HG02973 (cell line): ENCODE measurements at regions not wholly inside any gene's neighbourhood (a gene's known extent, or its start where the extent isn't known, plus 50 kb on each side); places are given as distances from the start of the nearest gene placed in this dataset.
"Not testable (repeated sequence)": the region's sequence is repeated elsewhere in the genome, so short reads cannot be mapped to it uniquely, and the experiment has no call there.

Experiments
- ATAC-seq: cut with Tn5 transposase; IDR thresholded peaks from one replicate; pipeline ENCODE4 v1.9.1; 2021; ENCODE audit warnings: moderate library complexity; ENCODE audit not compliant: unreplicated experiment

DNA sequence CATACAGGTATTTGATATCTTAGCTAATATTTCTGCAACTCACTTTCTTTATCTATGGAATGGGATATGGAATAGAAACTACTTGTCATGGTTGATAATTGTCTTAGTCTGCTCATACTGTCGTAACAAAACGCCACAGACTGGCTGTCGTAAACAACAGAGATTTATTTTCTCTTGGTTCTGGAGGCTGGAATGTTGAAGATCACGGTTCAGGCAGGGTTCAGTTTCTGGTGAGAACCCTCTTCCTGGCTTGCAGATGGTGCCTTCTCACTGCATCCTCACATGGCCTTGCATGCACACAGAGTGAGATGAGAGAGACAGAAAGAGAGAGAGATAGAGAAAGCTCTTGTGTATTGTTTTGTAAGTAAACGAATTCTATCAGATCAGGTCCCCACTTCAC, 332.7 kb upstream of the MAGI2 start:
- no peak for ATAC-seq

- ATAC-seq: no peak
These were observed 332.1 kb upstream of the MAGI2 start for GRCh38 chr7:79785556-79785955.

GRCh38 chr7:79782906-79783305, 329.4 kb upstream of the MAGI2 start:
- no peak for ATAC-seq

GRCh38 chr7:79782256-79782655, 328.8 kb upstream of the MAGI2 start:
- ATAC-seq: no peak

GRCh38 chr7:79781716-79782115, 328.2 kb upstream of the MAGI2 start:
- no peak for ATAC-seq

GRCh38 chr7:79778786-79779770, 325.6 kb upstream of the MAGI2 start:
- no peak for ATAC-seq

GRCh38 chr7:79775911-79776310, 322.4 kb upstream of the MAGI2 start:
- no peak for ATAC-seq

GRCh38 chr7:79774150-79774549, 320.7 kb upstream of the MAGI2 start:
- ATAC-seq: no peak

DNA sequence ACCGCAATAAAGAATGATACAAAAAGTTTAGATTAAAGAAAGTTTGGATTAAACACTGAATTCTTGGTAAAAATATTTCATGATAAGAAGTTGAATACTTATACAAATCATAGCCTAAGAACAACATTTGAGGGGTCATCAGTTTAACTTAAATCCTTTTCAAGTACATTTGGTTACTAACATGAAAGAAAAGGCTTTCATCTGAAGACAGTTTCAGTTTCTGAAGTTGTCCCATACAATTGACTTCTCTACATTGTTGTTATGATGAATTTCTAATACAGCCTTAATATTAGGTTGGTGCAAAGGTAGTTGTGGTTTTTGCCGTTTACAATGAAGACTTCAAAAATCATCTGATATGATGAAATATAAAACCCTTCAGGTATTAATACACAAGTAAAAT, 317.5 kb upstream of the MAGI2 start:
- no peak for ATAC-seq

DNA sequence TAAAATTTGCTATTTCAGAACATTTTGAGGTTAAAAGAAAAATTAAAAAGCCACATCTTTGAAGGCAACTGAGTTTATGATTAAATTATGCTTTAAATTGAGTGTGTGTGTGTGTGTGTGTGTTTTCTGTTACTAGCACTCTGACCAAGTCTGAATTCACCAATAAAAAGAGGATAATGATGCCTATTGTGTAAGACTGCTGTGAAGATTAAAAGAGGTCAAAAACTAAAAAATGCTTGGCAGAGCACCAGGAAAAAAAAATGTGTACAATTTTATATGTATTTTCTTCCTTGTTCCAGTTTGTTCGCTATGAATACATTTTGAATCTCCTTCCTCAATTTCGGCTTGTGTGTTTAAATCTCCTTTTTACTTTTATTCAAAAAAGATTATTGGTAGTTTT, 316.6 kb upstream of the MAGI2 start:
- no peak for ATAC-seq

DNA sequence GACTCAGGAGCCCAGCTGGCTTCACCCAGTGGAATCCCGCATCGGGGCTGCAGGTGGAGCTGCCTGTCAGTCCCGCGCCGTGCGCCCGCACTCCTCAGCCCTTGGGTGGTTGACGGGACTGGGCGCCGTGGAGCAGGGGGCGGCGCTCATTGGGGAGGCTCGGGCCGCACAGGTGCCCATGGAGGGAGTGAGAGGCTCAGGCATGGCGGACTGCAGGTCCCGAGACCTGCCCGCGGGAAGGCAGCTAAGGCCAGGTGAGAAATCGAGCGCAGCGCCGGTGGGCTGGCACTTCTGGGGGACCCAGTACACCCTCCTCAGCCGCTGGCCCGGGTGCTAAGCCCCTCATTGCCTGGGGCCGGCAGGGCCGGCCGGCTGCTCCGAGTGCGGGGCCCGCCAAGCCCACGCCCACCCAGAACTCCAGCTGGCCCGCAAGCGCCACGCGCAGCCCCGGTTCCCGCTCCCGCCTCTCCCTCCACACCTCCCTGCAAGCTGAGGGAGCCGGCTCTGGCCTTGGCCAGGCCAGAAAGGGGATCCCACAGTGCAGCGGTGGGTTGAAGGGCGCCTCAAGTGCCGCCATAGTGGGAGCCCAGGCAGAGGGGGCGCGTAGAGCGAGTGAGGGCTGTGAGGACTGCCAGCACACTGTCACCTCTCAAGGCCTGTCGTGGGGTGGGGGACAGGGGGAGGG, 314.6 kb upstream of the MAGI2 start:
- ATAC-seq: not testable (repeated sequence)

- not testable (repeated sequence) for ATAC-seq
These were observed 313.7 kb upstream of the MAGI2 start for GRCh38 chr7:79767192-79767591.

- no peak for ATAC-seq
These were observed 308.5 kb upstream of the MAGI2 start for GRCh38 chr7:79761876-79762429.

GRCh38 chr7:79750941-79751340, 297.5 kb upstream of the MAGI2 start:
- not testable (repeated sequence) for ATAC-seq

DNA sequence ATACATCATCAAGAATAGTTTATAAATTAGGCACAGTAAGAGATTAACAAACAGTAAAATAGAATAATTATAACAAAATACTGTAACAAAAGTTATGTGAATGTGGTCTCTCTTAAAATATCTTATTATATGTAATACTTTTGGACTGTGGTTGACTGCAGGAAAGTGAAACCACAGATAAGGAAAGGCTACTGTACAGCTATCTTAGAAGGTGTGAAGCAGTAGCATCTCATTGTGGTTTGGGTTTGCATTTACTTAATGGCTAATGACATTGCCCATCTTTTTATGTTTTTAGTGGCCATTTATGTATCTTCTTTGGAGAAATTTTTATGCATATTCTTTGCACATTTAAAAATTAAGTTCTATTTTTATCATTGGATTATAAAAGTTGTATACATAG, 296.4 kb upstream of the MAGI2 start:
- ATAC-seq: no peak

GRCh38 chr7:79741684-79742083, 288.2 kb upstream of the MAGI2 start:
- ATAC-seq: no peak

GRCh38 chr7:79740076-79740475, 286.6 kb upstream of the MAGI2 start:
- no peak for ATAC-seq

GRCh38 chr7:79739036-79739709, 285.7 kb upstream of the MAGI2 start:
- not testable (repeated sequence) for ATAC-seq

GRCh38 chr7:79736418-79736817, 283.0 kb upstream of the MAGI2 start:
- ATAC-seq: no peak

- ATAC-seq: no peak
These were observed 281.5 kb upstream of the MAGI2 start for GRCh38 chr7:79735012-79735411.

GRCh38 chr7:79734181-79734580, 280.7 kb upstream of the MAGI2 start:
- ATAC-seq: no peak
